ENCODE measurements at regions not wholly inside any gene's neighbourhood (a gene's known extent, or its start where the extent isn't known, plus 50 kb on each side); places are given as distances from the start of the nearest gene placed in this dataset.

DNA sequence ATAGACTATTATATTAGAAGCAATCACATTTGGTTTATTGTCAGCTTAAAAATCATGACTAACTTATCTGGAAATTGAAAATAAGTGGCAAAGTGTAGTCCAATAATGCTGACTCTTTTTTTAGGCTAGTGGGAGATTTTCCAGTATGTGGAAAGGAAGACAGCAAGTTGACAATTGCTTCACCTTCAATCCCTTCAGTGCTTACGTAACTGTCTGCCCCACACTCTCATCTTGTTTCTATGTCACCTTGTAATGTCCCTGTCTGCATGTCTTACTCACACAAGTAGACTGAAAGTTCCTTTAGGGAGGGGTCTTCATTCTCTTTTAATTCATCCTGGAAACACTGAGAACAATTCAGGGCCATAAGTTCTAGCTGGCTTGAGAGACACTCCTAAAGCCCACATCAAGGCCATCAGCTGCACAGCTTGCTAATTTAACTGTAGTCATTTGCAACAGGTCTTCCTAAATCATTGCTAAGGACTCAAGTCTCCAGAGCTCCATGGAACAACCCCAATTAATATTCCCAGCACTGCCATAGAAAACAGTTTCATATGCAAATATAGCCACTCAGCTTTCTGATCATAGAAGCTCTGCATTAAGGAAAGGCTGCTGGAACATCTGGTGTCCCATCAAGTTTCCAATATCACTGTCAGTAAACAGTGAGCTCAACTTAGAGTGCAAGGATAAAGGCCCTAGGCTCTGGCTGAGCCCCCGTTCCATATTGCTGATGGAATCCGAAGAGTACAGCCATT, 230.5 kb downstream of the ETAA1 start:
- Histone ChIP-seq H3K9me3 (ENCODE audit: insufficient read depth, low read depth, low read length) (no peaks in the 10 kb centered on the region; the same call in 1 of the 2 replicates), H3K4me1 (ENCODE audit: insufficient read depth, low read length) (no peaks in the 10 kb centered on the region), H3K27ac (ENCODE audit: low read length) (no peak overlapping the region), H3K36me3 (ENCODE audit: insufficient read depth, low read depth, low read length) (no peaks in the 10 kb centered on the region), H3K4me3 (ENCODE audit: low read length) (no peak overlapping the region), H3K27me3 (ENCODE audit: insufficient read depth, low read length) (no peaks in the 10 kb centered on the region), H3K9ac (ENCODE audit: low read depth, low read length) (no peak overlapping the region)

DNA sequence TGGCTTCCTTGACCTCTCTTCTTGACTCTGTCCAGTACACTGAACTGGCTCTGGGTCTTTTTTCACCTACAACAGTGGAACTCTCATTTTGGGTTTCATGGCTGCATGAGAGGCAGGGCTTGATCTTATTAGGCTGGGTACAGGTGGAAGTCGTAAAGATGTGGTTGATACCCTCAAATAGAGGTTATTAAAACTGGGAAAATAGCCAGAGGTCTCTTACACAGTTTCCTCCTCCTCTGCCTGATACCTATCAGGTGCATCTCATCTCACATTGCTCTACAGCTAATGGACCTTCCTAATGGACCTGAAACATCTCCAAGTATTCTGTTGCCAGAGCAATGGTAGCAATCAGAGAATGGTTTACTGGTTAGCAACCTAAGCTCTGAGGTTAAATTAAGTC, 231.8 kb downstream of the ETAA1 start:
- no peaks in the 10 kb centered on the region for H3K27me3 ChIP-seq (ENCODE audit: insufficient read depth, low read length)
- H3K9ac ChIP-seq (ENCODE audit: low read depth, low read length): no peak overlapping the region
- no peaks in the 10 kb centered on the region; the same call in 1 of the 2 replicates for H3K9me3 ChIP-seq (ENCODE audit: insufficient read depth, low read depth, low read length)
- H3K4me3 ChIP-seq (ENCODE audit: low read length): no peak overlapping the region
- no peak overlapping the region for H3K27ac ChIP-seq (ENCODE audit: low read length)
- H3K4me1 ChIP-seq (ENCODE audit: insufficient read depth, low read length): no peaks in the 10 kb centered on the region
- H3K36me3 ChIP-seq (ENCODE audit: insufficient read depth, low read depth, low read length): no peaks in the 10 kb centered on the region

DNA sequence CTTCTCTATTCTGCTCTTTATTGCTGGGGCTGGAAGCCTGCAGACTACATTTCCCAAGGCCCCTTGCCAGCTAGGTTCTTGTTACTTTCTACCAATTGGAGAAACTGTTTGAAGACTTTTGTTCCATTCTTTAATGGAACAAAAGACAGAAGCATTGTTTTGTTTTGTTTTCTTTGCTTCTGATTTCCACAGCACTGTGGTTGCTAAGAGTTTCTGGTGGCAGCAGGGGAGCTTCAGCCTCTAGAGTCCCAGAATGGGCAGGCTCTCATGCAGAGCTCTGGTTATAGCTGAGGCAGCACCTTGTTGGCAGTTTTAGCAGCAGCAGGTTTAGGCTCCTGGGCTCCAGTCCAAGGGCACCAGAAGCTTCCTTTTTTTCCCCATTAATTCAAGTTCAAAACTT, 234.3 kb downstream of the ETAA1 start:
- Histone ChIP-seq H3K9me3 (ENCODE audit: insufficient read depth, low read depth, low read length) (no peaks in the 10 kb centered on the region), H3K36me3 (ENCODE audit: insufficient read depth, low read depth, low read length) (no peaks in the 10 kb centered on the region), H3K27ac (ENCODE audit: low read length) (no peak overlapping the region), H3K9ac (ENCODE audit: low read depth, low read length) (no peak overlapping the region), H3K4me1 (ENCODE audit: insufficient read depth, low read length) (no peaks in the 10 kb centered on the region), H3K4me3 (ENCODE audit: low read length) (no peak overlapping the region), H3K27me3 (ENCODE audit: insufficient read depth, low read length) (no peaks in the 10 kb centered on the region)

- H3K9ac ChIP-seq (ENCODE audit: low read depth, low read length): no peak overlapping the region
- no peaks in the 10 kb centered on the region for H3K27me3 ChIP-seq (ENCODE audit: insufficient read depth, low read length)
- no peaks in the 10 kb centered on the region for H3K9me3 ChIP-seq (ENCODE audit: insufficient read depth, low read depth, low read length)
- no peaks in the 10 kb centered on the region for H3K36me3 ChIP-seq (ENCODE audit: insufficient read depth, low read depth, low read length)
- no peak overlapping the region for H3K4me3 ChIP-seq (ENCODE audit: low read length)
- H3K27ac ChIP-seq (ENCODE audit: low read length): no peak overlapping the region
- no peaks in the 10 kb centered on the region for H3K4me1 ChIP-seq (ENCODE audit: insufficient read depth, low read length)
Measured at GRCh38 chr2:67633212-67633856, 236.2 kb downstream of the ETAA1 start.

- Histone ChIP-seq H3K36me3 (ENCODE audit: insufficient read depth, low read depth, low read length) (no peaks in the 10 kb centered on the region), H3K27ac (ENCODE audit: low read length) (no peak overlapping the region), H3K4me3 (ENCODE audit: low read length) (no peak overlapping the region), H3K4me1 (ENCODE audit: insufficient read depth, low read length) (no peaks in the 10 kb centered on the region), H3K27me3 (ENCODE audit: insufficient read depth, low read length) (no peaks in the 10 kb centered on the region), H3K9ac (ENCODE audit: low read depth, low read length) (no peak overlapping the region), H3K9me3 (ENCODE audit: insufficient read depth, low read depth, low read length) (no peaks in the 10 kb centered on the region)
Measured at GRCh38 chr2:67638146-67638545, 241.0 kb downstream of the ETAA1 start.

DNA sequence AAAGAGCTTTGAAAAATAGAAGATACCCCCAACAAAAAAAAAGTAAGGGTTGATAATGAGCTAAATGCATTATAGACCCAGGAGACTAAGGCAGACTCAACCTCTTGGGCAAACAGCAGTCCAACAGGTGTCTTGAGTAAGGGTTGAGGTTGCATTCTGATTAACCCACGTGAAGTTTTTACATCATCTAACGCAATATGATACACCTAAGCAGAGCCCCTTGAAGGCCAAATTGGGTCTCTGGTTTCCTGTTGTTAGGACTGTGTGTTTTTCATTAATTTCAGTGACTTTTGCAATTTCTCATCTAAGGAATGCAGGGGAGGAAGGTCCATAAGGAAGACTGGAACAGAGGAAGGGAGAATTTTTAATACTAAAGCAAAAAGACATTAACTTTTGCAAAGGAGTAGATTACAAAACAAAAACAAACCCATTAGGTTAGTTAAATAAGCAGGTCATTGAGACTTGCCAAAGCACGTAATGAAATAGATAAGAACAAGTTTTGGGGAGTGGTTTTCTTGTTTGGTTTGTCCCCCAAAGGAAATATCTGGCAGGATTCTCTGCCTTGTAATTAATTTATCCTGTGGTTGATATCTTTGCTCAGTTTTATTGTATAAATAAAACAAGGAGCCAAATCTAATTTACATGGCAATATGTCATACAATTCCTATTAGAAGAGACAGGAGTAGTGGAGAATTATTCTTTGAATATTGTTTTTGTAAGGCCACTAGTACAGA, 244.3 kb downstream of the ETAA1 start:
- Histone ChIP-seq H3K36me3 (ENCODE audit: insufficient read depth, low read depth, low read length) (no peaks in the 10 kb centered on the region), H3K4me1 (ENCODE audit: insufficient read depth, low read length) (no peaks in the 10 kb centered on the region), H3K9ac (ENCODE audit: low read depth, low read length) (no peak overlapping the region), H3K4me3 (ENCODE audit: low read length) (no peak overlapping the region), H3K27me3 (ENCODE audit: insufficient read depth, low read length) (no peaks in the 10 kb centered on the region), H3K27ac (ENCODE audit: low read length) (no peak overlapping the region), H3K9me3 (ENCODE audit: insufficient read depth, low read depth, low read length) (no peaks in the 10 kb centered on the region)

DNA sequence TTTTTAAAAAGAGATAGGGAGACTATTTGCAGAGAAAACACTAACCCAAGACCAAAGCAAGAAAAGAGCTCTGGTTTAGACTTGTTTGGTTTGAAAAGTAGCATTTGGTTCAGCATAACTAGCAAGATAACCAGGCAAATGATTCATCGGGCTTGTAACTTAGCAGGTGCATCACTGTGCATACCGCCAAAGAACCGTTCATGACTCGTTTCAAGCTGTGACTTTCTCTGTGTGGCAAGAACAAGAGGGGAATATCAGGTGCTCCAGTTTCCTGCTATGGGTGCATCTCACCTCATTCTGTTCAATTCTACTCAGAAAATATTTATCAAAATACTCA, 244.9 kb downstream of the ETAA1 start:
- Histone ChIP-seq H3K27me3 (ENCODE audit: insufficient read depth, low read length) (no peaks in the 10 kb centered on the region), H3K9ac (ENCODE audit: low read depth, low read length) (no peak overlapping the region), H3K4me1 (ENCODE audit: insufficient read depth, low read length) (no peaks in the 10 kb centered on the region), H3K36me3 (ENCODE audit: insufficient read depth, low read depth, low read length) (no peaks in the 10 kb centered on the region), H3K9me3 (ENCODE audit: insufficient read depth, low read depth, low read length) (peaks cover 3% of the 10 kb centered on the region; the same call in 1 of the 2 replicates), H3K27ac (ENCODE audit: low read length) (no peak overlapping the region), H3K4me3 (ENCODE audit: low read length) (no peak overlapping the region)

GRCh38 chr2:67642961-67643360, 245.8 kb downstream of the ETAA1 start:
- no peaks in the 10 kb centered on the region for H3K27me3 ChIP-seq (ENCODE audit: insufficient read depth, low read length)

GRCh38 chr2:67645280-67646138, 248.4 kb downstream of the ETAA1 start:
- H3K4me3 ChIP-seq (ENCODE audit: low read length): no peak overlapping the region
- H3K9me3 ChIP-seq (ENCODE audit: insufficient read depth, low read depth, low read length): peaks cover 5% of the 10 kb centered on the region; the same call in 1 of the 2 replicates
- no peaks in the 10 kb centered on the region for H3K4me1 ChIP-seq (ENCODE audit: insufficient read depth, low read length)
- no peak overlapping the region for H3K9ac ChIP-seq (ENCODE audit: low read depth, low read length)
- H3K36me3 ChIP-seq (ENCODE audit: insufficient read depth, low read depth, low read length): no peaks in the 10 kb centered on the region
- no peaks in the 10 kb centered on the region for H3K27me3 ChIP-seq (ENCODE audit: insufficient read depth, low read length)
- no peak overlapping the region for H3K27ac ChIP-seq (ENCODE audit: low read length)

More at GRCh38 chr2:67642961-67643360, 245.8 kb downstream of the ETAA1 start:
- no peaks in the 10 kb centered on the region for H3K4me1 ChIP-seq (ENCODE audit: insufficient read depth, low read length)
- H3K36me3 ChIP-seq (ENCODE audit: insufficient read depth, low read depth, low read length): no peaks in the 10 kb centered on the region
- H3K4me3 ChIP-seq (ENCODE audit: low read length): no peak overlapping the region
- H3K27ac ChIP-seq (ENCODE audit: low read length): no peak overlapping the region
- H3K9ac ChIP-seq (ENCODE audit: low read depth, low read length): no peak overlapping the region
- H3K9me3 ChIP-seq (ENCODE audit: insufficient read depth, low read depth, low read length): peaks cover 5% of the 10 kb centered on the region; the same call in 1 of the 2 replicates

DNA sequence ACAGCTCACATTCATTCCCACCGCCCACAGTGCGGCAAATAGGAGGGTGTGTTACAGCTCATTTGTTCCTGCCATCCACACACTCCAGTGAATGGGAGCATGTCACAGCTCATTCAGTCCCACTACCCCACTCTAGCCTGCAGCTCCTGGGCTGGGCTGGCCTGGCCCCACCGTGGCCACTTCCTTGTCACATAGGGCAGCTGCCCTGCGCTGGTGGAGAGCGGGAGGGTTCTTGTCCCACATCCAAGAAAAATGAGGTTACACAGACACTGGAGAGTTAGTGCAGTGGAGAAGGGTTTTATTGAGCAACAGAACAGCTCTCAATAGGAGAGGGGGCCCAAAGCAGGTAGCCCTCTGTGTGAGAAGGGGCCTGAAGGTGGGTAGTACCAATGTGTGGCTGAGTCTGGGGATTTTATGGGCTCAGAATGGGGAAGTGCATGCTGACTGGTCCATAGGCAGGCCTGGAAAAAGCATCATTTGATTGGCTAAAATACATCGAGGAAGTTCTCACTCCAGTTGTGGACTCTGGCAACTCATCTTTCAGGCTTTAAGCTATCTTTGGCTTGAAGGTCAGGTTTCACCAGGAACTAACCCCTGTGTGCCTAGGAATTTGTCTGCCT, 249.7 kb downstream of the ETAA1 start:
- Histone ChIP-seq H3K9ac (ENCODE audit: low read depth, low read length) (no peak overlapping the region), H3K36me3 (ENCODE audit: insufficient read depth, low read depth, low read length) (no peaks in the 10 kb centered on the region), H3K4me1 (ENCODE audit: insufficient read depth, low read length) (no peaks in the 10 kb centered on the region), H3K9me3 (ENCODE audit: insufficient read depth, low read depth, low read length) (peaks cover 5% of the 10 kb centered on the region; the same call in 1 of the 2 replicates), H3K4me3 (ENCODE audit: low read length) (no peak overlapping the region), H3K27ac (ENCODE audit: low read length) (no peak overlapping the region), H3K27me3 (ENCODE audit: insufficient read depth, low read length) (no peaks in the 10 kb centered on the region)

All from iPS-20b (cell line).